ENCODE measurements at regions not wholly inside any gene's neighbourhood (a gene's known extent, or its start where the extent isn't known, plus 50 kb on each side); places are given as distances from the start of the nearest gene placed in this dataset.

DNA sequence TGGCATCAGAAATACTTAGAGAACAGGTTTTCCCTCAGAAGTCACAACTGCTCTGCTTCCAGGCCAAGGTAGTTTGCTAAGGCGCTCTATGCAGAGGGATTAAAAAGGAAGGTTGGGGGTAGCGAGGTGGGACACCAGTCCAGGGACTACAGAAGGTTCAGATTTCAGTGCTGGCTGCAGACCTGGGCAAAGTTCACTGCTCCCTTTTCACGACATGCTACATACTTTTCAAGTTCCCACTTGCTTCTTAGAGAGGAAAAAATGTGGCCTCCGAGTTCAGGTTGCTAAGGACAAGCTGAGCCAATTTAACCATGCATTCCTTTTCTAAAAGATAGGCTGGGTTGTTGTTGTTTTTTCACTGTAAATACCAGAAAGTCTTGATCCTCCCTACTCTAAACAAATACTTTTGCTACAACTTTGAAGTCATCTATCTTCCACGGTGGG, 158.6 kb upstream of the NR2F2 start:
- no peak for TF ChIP-seq GABPB1 (CRISPR knock-in tag; IDR thresholded peaks at IDR 0.05)
- no peak for TF ChIP-seq CTCF (IDR thresholded peaks at IDR 0.05)
- TF ChIP-seq TP53 (CRISPR knock-in tag; IDR thresholded peaks at IDR 0.05) = no peak
- TF ChIP-seq ZNF423 (CRISPR knock-in tag; IDR thresholded peaks at IDR 0.05) = no peak
- no peak for TF ChIP-seq NR1H2 (CRISPR knock-in tag; IDR thresholded peaks at IDR 0.05)
- TF ChIP-seq, protein P1, sequence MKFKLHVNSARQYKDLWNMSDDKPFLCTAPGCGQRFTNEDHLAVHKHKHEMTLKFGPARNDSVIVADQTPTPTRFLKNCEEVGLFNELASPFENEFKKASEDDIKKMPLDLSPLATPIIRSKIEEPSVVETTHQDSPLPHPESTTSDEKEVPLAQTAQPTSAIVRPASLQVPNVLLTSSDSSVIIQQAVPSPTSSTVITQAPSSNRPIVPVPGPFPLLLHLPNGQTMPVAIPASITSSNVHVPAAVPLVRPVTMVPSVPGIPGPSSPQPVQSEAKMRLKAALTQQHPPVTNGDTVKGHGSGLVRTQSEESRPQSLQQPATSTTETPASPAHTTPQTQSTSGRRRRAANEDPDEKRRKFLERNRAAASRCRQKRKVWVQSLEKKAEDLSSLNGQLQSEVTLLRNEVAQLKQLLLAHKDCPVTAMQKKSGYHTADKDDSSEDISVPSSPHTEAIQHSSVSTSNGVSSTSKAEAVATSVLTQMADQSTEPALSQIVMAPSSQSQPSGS (CRISPR knock-in tag; IDR thresholded peaks at IDR 0.05; ENCODE audit: borderline replicate concordance, low read depth) = no peak
- TF ChIP-seq TEAD4 (CRISPR knock-in tag; IDR thresholded peaks at IDR 0.05) = no peak
- no peak for TF ChIP-seq NR3C1 (CRISPR knock-in tag; conservative IDR thresholded peaks at IDR 0.05; ENCODE audit: low read depth)
- no peak for TF ChIP-seq IRF2 (CRISPR knock-in tag; IDR thresholded peaks at IDR 0.05; ENCODE audit: borderline replicate concordance, low read depth)
- TF ChIP-seq NR2C2 (CRISPR knock-in tag; IDR thresholded peaks at IDR 0.05) = no peak
- TF ChIP-seq TEAD1 (CRISPR knock-in tag; IDR thresholded peaks at IDR 0.05) = no peak
- TF ChIP-seq SP1 (CRISPR knock-in tag; conservative IDR thresholded peaks at IDR 0.05) = no peak
